CD4-positive, alpha-beta T cell (primary cell): ENCODE measurements at regions not wholly inside any gene's neighbourhood (a gene's known extent, or its start where the extent isn't known, plus 50 kb on each side); places are given as distances from the start of the nearest gene placed in this dataset.

ENCODE experiments used
- ATAC-seq: fragments of 200-7000 bp; cut with Tn5 transposase; one replicate; pipeline ENCODE4 v1.10.0; 2022; ENCODE audit warnings: mild to moderate bottlenecking; ENCODE audit not compliant: poor library complexity
- CTCF ChIA-PET: fragments of 350-600 bp; sonication (Branson Sonifier 250); formaldehyde crosslinking; loops from one replicate; lab custom pipeline; 2021; ENCODE audit warnings: antibody characterized with exemption, inconsistent platforms; lab: Charles Lee
- POLR2A ChIA-PET: fragments of 350-600 bp; sonication (Branson Sonifier 250); formaldehyde crosslinking; loops from one replicate; lab custom pipeline; 2021; ENCODE audit warnings: antibody characterized with exemption, inconsistent platforms; lab: Charles Lee
- DNase-seq, 14 experiments: peaks; one replicate each; pipeline ENCODE4 v3.0.0-alpha.2; 2013 to 2020; ENCODE audit warnings: mixed read lengths in 2 of 14
- H3K27ac ChIP-seq, 2 donors: one replicate each; pipeline versions ENCODE4 v1.5.1 to v1.7.0; 2013; ENCODE audit warnings: low read length in 2 of 2, low read depth in 1 of 2, mild to moderate bottlenecking in 1 of 2
- H3K27me3 ChIP-seq, 2 experiments: 1 replicate in 1 of 2; 2 replicates in 1 of 2; pipeline versions ENCODE4 v1.6.1 to v1.7.0; 2013; ENCODE audit warnings: low read length in 2 of 2, control low read depth in 1 of 2, mild to moderate bottlenecking in 1 of 2, moderate library complexity in 1 of 2; ENCODE audit not compliant: insufficient read depth in 2 of 2, control insufficient read depth in 1 of 2
- H3K36me3 ChIP-seq: one replicate; pipeline ENCODE4 v1.6.1; 2013; ENCODE audit warnings: low read length, control low read depth; ENCODE audit not compliant: insufficient read depth
- H3K4me1 ChIP-seq: one replicate; pipeline ENCODE4 v1.6.1; 2013; ENCODE audit warnings: low read length, control low read depth; ENCODE audit not compliant: insufficient read depth
- H3K4me3 ChIP-seq: one replicate; pipeline ENCODE4 v1.5.1; 2013; ENCODE audit warnings: mild to moderate bottlenecking, low read length, moderate library complexity
- H3K9me3 ChIP-seq, 2 experiments: 1 replicate in 1 of 2; 2 replicates in 1 of 2; pipeline versions ENCODE4 v1.6.1 to v1.7.0; 2013; ENCODE audit warnings: low read length in 2 of 2, mild to moderate bottlenecking in 2 of 2, control low read depth in 1 of 2, moderate library complexity in 1 of 2; ENCODE audit not compliant: control insufficient read depth in 1 of 2, insufficient read depth in 1 of 2
- H3K27ac Mint-ChIP-seq: one replicate; pipeline ENCODE4 v1.8.0; 2020; ENCODE audit warnings: mixed read lengths
- H3K27me3 Mint-ChIP-seq: one replicate; pipeline ENCODE4 v1.8.0; 2021; ENCODE audit warnings: mixed read lengths
- H3K36me3 Mint-ChIP-seq: one replicate; pipeline ENCODE4 v1.8.0; 2021; ENCODE audit warnings: low read depth, mixed read lengths
- H3K4me1 Mint-ChIP-seq: one replicate; pipeline ENCODE4 v1.8.0; 2021; ENCODE audit warnings: low read depth, mixed read lengths
- H3K4me3 Mint-ChIP-seq: one replicate; pipeline ENCODE4 v1.8.0; 2020; ENCODE audit warnings: mild to moderate bottlenecking, mixed read lengths
- H3K9me3 Mint-ChIP-seq: one replicate; pipeline ENCODE4 v1.8.0; 2020; ENCODE audit warnings: mixed read lengths
- CTCF ChIP-seq: fragments of 200-600 bp; IDR thresholded peaks from one replicate; pipeline ENCODE4 v1.8.0; 2022; ENCODE audit warnings: antibody characterized with exemption, mild to moderate bottlenecking
- intact Hi-C, 2 experiments: fragments of 100-400 bp; cut with DNase I in 1 of 2; cut with micrococcal nuclease in 1 of 2; formaldehyde crosslinking; loops; one replicate each; pipeline versions ENCODE4 v1.15.1 to v1.9.0; 2023 to 2025; cut with DNase I, micrococcal nuclease

- Histone ChIP-seq H3K36me3 (no peaks in the 10 kb centered on the region), H3K27me3 (no peaks in the 10 kb centered on the region), H3K9me3 (no peaks in the 10 kb centered on the region), H3K27ac (no peak overlapping the region), H3K4me1 (no peaks in the 10 kb centered on the region), H3K4me3 (no peak overlapping the region)
- intact Hi-C loops = no loop called here
- DNase-seq (no peak), ATAC-seq (no peak)
- Mint-ChIP-seq H3K36me3 (no peaks in the 10 kb centered on the region), H3K4me1 (no peaks in the 10 kb centered on the region), H3K27ac (no peak overlapping the region), H3K9me3 (no peaks in the 10 kb centered on the region), H3K27me3 (no peaks in the 10 kb centered on the region), H3K4me3 (no peak overlapping the region)
- POLR2A ChIA-PET = no interaction called here
- CTCF ChIA-PET = no interaction called here
- TF ChIP-seq CTCF = no peak
Measured at GRCh38 chr3:34005886-34006285, 207.5 kb downstream of the PDCD6IP start.

- Histone ChIP-seq H3K4me3 (no peak overlapping the region), H3K27ac (no peak overlapping the region), H3K9me3 (no peaks in the 10 kb centered on the region), H3K4me1 (no peaks in the 10 kb centered on the region), H3K36me3 (no peaks in the 10 kb centered on the region), H3K27me3 (no peaks in the 10 kb centered on the region)
- DNase-seq = no peak
- ATAC-seq = no peak
- ChIA-PET CTCF (no interaction called here), POLR2A (no interaction called here)
- Mint-ChIP-seq H3K4me1 (no peaks in the 10 kb centered on the region), H3K36me3 (no peaks in the 10 kb centered on the region), H3K9me3 (no peaks in the 10 kb centered on the region), H3K4me3 (no peak overlapping the region), H3K27ac (no peak overlapping the region), H3K27me3 (no peaks in the 10 kb centered on the region)
- TF ChIP-seq CTCF = no peak
- intact Hi-C loops = no loop called here
Measured at GRCh38 chr3:34008191-34008590, 209.8 kb downstream of the PDCD6IP start.

GRCh38 chr3:34008836-34009809 lies 210.7 kb downstream of the PDCD6IP start:
- ATAC-seq (no peak), DNase-seq (no peak)
- Mint-ChIP-seq H3K4me1 (no peaks in the 10 kb centered on the region), H3K36me3 (no peaks in the 10 kb centered on the region), H3K4me3 (no peak overlapping the region), H3K27me3 (no peaks in the 10 kb centered on the region), H3K9me3 (no peaks in the 10 kb centered on the region), H3K27ac (no peak overlapping the region)
- Histone ChIP-seq H3K27ac (no peak overlapping the region), H3K36me3 (no peaks in the 10 kb centered on the region), H3K4me3 (no peak overlapping the region), H3K9me3 (no peaks in the 10 kb centered on the region), H3K27me3 (no peaks in the 10 kb centered on the region), H3K4me1 (no peaks in the 10 kb centered on the region)
- POLR2A ChIA-PET = no interaction called here
- CTCF ChIA-PET = no interaction called here
- no peak for TF ChIP-seq CTCF
- intact Hi-C loops = no loop called here
